ENCODE measurements at regions not wholly inside any gene's neighbourhood (a gene's known extent, or its start where the extent isn't known, plus 50 kb on each side); places are given as distances from the start of the nearest gene placed in this dataset.

GRCh38 chr22:22092101-22092500, 109.5 kb upstream of the TOP3B start:
- no peak overlapping the region for H2AFZ ChIP-seq (ENCODE audit: low read depth, low read length)
- DNase-seq (ENCODE audit: low read depth, low spot score) (no peak), FAIRE-seq (no peak)
- ChIA-PET POLR2A (no interaction called here), CTCF (no interaction called here)
- H3K4me1 ChIP-seq (ENCODE audit: control insufficient read depth, extremely low read depth, insufficient read depth, low read length), result no peaks in the 10 kb centered on the region
- TF ChIP-seq EZH2 (IDR thresholded peaks at IDR 0.05; ENCODE audit: borderline replicate concordance, low read depth, low read length, severe bottlenecking) (no peak), POLR2A (IDR thresholded peaks at IDR 0.05; ENCODE audit: low read depth, low read length) (no peak), MYC (IDR thresholded peaks at IDR 0.05; ENCODE audit: low read depth, low read length) (no peak), POLR2AphosphoS5 (IDR thresholded peaks at IDR 0.05; ENCODE audit: insufficient read depth, low read depth, low read length) (no peak), CTCF (IDR thresholded peaks at IDR 0.05; ENCODE audit: extremely low read depth in 1 of 2, insufficient read depth in 1 of 2, low read depth in 1 of 2, low read length in 2 of 2) (no peak), GATA2 (IDR thresholded peaks at IDR 0.05; ENCODE audit: insufficient read depth, insufficient read length, low read depth, low read length) (no peak), FOS (IDR thresholded peaks at IDR 0.05; ENCODE audit: borderline replicate concordance, insufficient read depth, low read length) (no peak), MAX (IDR thresholded peaks at IDR 0.05; ENCODE audit: insufficient read depth, insufficient read length) (no peak), JUN (IDR thresholded peaks at IDR 0.05; ENCODE audit: borderline replicate concordance, insufficient read depth, insufficient read length, low read depth) (no peak)
- no peaks in the 10 kb centered on the region for H4K20me1 ChIP-seq (replicated peaks; ENCODE audit: control insufficient read depth, extremely low read depth, insufficient read depth, low read length)
- no peaks in the 10 kb centered on the region for H3K9me1 ChIP-seq (replicated peaks; ENCODE audit: control insufficient read depth, extremely low read depth, insufficient read depth, low read length)
- no peaks in the 10 kb centered on the region for H3K9me3 ChIP-seq (replicated peaks; ENCODE audit: control insufficient read depth, insufficient read depth, low read length)
- H3K36me3 ChIP-seq (ENCODE audit: control insufficient read depth in 2 of 2, extremely low read depth in 1 of 2, insufficient read depth in 2 of 2, low read length in 2 of 2), result no peaks in the 10 kb centered on the region
- no TSS peak for BruUV-seq (replicated peaks)
- H3K27me3 ChIP-seq (ENCODE audit: control insufficient read depth in 2 of 2, insufficient read depth in 2 of 2, low read length in 2 of 2), result peaks cover 11% of the 10 kb centered on the region in 2 experiments
- no peak overlapping the region for H3K4me2 ChIP-seq (ENCODE audit: insufficient read depth, low read length)
- dilution Hi-C loops (cut with MboI; ENCODE audit: extremely low pct_ligation_motif_present, low sequenced_read_pairs) (no loop called here), intact Hi-C loops (cut with micrococcal nuclease) (no loop called here)
- H3K79me2 ChIP-seq (ENCODE audit: control insufficient read depth, insufficient read depth, low read length), result no peaks in the 10 kb centered on the region
- no peak overlapping the region for H3K4me3 ChIP-seq (replicated peaks in 1 of 3; ENCODE audit: insufficient read depth in 1 of 3, low read depth in 1 of 3, low read length in 3 of 3)
- no peak overlapping the region for H3K27ac ChIP-seq (ENCODE audit: insufficient read depth, low read depth, low read length)
- no peak overlapping the region for H3K9ac ChIP-seq (replicated peaks; ENCODE audit: extremely low read depth, insufficient read depth, low read length)

All from endothelial cell of umbilical vein (primary cell).